OCI-LY3 (cell line): ENCODE measurements at regions not wholly inside any gene's neighbourhood (a gene's known extent, or its start where the extent isn't known, plus 50 kb on each side); places are given as distances from the start of the nearest gene placed in this dataset.

Source experiments
- H2AFZ ChIP-seq: fragments of 200-600, 300-600 bp; shearing (Covaris generic); 2 replicates; pipeline ENCODE4 v1.6.0; 2014; ENCODE audit warnings: antibody characterized with exemption, low read depth, low read length
- H3K27ac ChIP-seq: fragments of 200-600, 300-600 bp; sonication (generic); 2 replicates; pipeline ENCODE4 v1.5.1; 2014; ENCODE audit warnings: mild to moderate bottlenecking, low read length, moderate library complexity, mixed read lengths
- H3K27me3 ChIP-seq: fragments of 200-600, 300-600 bp; sonication (generic); 2 replicates; pipeline ENCODE4 v1.6.1; 2014; ENCODE audit warnings: low read depth, low read length, mixed read lengths
- H3K36me3 ChIP-seq: fragments of 200-600, 300-600 bp; sonication (generic); replicated peaks from 2 replicates; pipeline ENCODE3; 2014; ENCODE audit warnings: low read depth, low read length, mixed read lengths
- H3K4me1 ChIP-seq: fragments of 300-600, 200-600 bp; sonication (generic); 2 replicates; pipeline ENCODE4 v1.6.1; 2014; ENCODE audit warnings: low read length, mixed read lengths
- H3K4me2 ChIP-seq: fragments of 200-600, 300-600 bp; sonication (generic); 2 replicates; pipeline ENCODE4 v1.6.1; 2014; ENCODE audit warnings: low read length, mixed read lengths
- H3K4me3 ChIP-seq: fragments of 300-600, 200-600 bp; sonication (generic); 2 replicates; pipeline ENCODE4 v1.5.1; 2014; ENCODE audit warnings: antibody characterized with exemption, mild to moderate bottlenecking, low read length, moderate library complexity
- H3K79me2 ChIP-seq: fragments of 300-600, 200-600 bp; shearing (Covaris generic); 2 replicates; pipeline ENCODE4 v1.6.1; 2014; ENCODE audit warnings: mild to moderate bottlenecking, low read length, mixed read lengths
- H3K9ac ChIP-seq: fragments of 300-600, 200-600 bp; shearing (Covaris generic); 2 replicates; pipeline ENCODE4 v1.6.0; 2014; ENCODE audit warnings: mild to moderate bottlenecking, low read length, moderate library complexity
- H3K9me3 ChIP-seq: fragments of 200-600, 300-600 bp; shearing (Covaris generic); 2 replicates; pipeline ENCODE4 v1.6.1; 2014; ENCODE audit warnings: low read length, mixed read lengths; ENCODE audit not compliant: insufficient read depth
- H4K20me1 ChIP-seq: fragments of 200-600, 300-600 bp; sonication (generic); 2 replicates; pipeline ENCODE4 v1.6.1; 2016; ENCODE audit warnings: low read length, mixed read lengths; ENCODE audit not compliant: insufficient read depth
- EZH2phosphoT487 ChIP-seq: fragments of 200-600 bp; shearing (Covaris generic); IDR thresholded peaks from 2 replicates; pipeline ENCODE4 v1.6.1; 2018; ENCODE audit warnings: antibody characterized with exemption, mixed run types, low read depth
- TF ChIP-seq, protein P1 (sequence below): fragments of 200-600, 300-600 bp; sonication (generic); IDR thresholded peaks from 2 replicates; pipeline ENCODE4 v1.5.1; 2014; ENCODE audit warnings: antibody characterized with exemption, low read length, low read depth

GRCh38 chr18:60503199-60503598, 130.6 kb upstream of the MC4R start:
- no peak for TF ChIP-seq EZH2phosphoT487
- TF ChIP-seq, protein P1, sequence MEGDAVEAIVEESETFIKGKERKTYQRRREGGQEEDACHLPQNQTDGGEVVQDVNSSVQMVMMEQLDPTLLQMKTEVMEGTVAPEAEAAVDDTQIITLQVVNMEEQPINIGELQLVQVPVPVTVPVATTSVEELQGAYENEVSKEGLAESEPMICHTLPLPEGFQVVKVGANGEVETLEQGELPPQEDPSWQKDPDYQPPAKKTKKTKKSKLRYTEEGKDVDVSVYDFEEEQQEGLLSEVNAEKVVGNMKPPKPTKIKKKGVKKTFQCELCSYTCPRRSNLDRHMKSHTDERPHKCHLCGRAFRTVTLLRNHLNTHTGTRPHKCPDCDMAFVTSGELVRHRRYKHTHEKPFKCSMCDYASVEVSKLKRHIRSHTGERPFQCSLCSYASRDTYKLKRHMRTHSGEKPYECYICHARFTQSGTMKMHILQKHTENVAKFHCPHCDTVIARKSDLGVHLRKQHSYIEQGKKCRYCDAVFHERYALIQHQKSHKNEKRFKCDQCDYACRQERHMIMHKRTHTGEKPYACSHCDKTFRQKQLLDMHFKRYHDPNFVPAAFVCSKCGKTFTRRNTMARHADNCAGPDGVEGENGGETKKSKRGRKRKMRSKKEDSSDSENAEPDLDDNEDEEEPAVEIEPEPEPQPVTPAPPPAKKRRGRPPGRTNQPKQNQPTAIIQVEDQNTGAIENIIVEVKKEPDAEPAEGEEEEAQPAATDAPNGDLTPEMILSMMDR: no peak
- H3K4me3 ChIP-seq: no peak overlapping the region

DNA sequence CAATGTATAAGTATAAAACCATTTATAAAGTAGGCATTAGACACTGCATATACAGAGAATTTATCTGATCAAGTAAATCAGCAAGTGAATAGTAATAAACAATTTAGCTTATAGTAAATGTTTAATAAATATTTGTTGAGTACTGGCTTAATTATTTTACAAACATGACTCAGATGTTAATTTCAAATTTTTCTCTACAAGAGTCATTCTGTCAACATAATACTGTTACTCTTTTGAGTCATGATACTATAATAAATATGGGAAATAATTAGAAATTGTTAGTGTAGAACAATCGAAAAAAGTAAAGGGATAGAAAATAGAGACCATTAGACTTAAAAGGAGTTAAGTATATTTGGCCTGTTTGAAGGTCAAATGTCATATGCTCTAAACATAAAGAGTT, 133.6 kb upstream of the MC4R start:
- H3K27me3 ChIP-seq: no peaks in the 10 kb centered on the region
- no peaks in the 10 kb centered on the region for H3K79me2 ChIP-seq
- no peak overlapping the region for H3K4me2 ChIP-seq
- no peak overlapping the region for H2AFZ ChIP-seq
- no peaks in the 10 kb centered on the region for H3K36me3 ChIP-seq
- TF ChIP-seq, protein P1: no peak
- no peak for TF ChIP-seq EZH2phosphoT487
- H4K20me1 ChIP-seq: no peaks in the 10 kb centered on the region
- no peak overlapping the region for H3K9ac ChIP-seq
- no peaks in the 10 kb centered on the region for H3K9me3 ChIP-seq
- no peak overlapping the region for H3K27ac ChIP-seq
- no peak overlapping the region for H3K4me3 ChIP-seq
- no peaks in the 10 kb centered on the region for H3K4me1 ChIP-seq

More at GRCh38 chr18:60503199-60503598, 130.6 kb upstream of the MC4R start:
- no peaks in the 10 kb centered on the region for H3K9me3 ChIP-seq
- H3K9ac ChIP-seq: no peak overlapping the region
- no peaks in the 10 kb centered on the region for H3K36me3 ChIP-seq
- no peak overlapping the region for H2AFZ ChIP-seq
- H3K27me3 ChIP-seq: no peaks in the 10 kb centered on the region
- H3K27ac ChIP-seq: no peak overlapping the region
- H3K4me2 ChIP-seq: no peak overlapping the region
- H3K79me2 ChIP-seq: no peaks in the 10 kb centered on the region
- H3K4me1 ChIP-seq: no peaks in the 10 kb centered on the region
- H4K20me1 ChIP-seq: no peaks in the 10 kb centered on the region

DNA sequence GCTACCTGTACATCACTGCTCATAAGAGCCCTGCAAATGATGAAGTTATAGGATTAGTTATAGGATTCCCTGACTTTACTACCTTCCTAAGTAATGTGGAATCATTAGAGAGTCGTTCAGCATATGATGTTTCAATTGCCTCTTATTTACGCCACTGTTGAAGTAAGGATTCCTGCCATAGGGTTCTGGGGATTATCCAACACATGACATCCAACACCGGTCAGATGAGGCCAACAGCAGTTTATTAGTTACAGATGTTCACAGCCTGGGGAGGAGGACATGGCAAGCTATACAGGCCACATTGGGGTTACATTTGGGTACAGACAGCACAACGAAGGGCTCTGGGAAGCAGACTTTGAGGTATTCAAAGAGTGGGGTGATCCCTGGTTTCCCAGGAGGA, 134.1 kb upstream of the MC4R start:
- H3K4me2 ChIP-seq: no peak overlapping the region
- H3K36me3 ChIP-seq: no peaks in the 10 kb centered on the region
- H2AFZ ChIP-seq: no peak overlapping the region
- no peaks in the 10 kb centered on the region for H4K20me1 ChIP-seq
- no peaks in the 10 kb centered on the region for H3K27me3 ChIP-seq
- no peaks in the 10 kb centered on the region for H3K9me3 ChIP-seq
- no peak overlapping the region for H3K9ac ChIP-seq
- no peaks in the 10 kb centered on the region for H3K79me2 ChIP-seq
- TF ChIP-seq, protein P1: no peak
- no peak for TF ChIP-seq EZH2phosphoT487
- no peak overlapping the region for H3K27ac ChIP-seq
- H3K4me3 ChIP-seq: no peak overlapping the region
- no peaks in the 10 kb centered on the region for H3K4me1 ChIP-seq

DNA sequence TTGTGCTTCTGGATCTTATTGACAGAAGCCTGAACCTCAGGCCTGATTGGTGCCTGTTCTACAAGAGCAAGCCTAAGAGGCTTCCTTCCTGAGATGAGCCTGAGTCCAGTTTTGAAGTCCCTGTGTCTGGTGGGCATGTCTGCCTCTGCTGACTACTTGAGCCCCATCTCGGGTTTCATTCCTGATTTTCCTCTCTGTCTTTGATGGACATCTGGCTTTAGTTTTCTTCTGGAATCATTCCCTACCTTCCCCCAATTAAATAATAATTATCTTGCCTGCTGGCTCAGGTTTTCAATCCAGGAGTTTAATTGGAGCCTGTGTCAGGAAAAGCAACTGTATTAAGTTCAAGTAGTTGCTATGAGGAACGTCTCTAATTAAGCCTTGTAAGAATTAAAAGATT, 135.5 kb upstream of the MC4R start:
- Histone ChIP-seq H3K4me3 (no peak overlapping the region), H3K9ac (no peak overlapping the region), H3K4me2 (no peak overlapping the region), H3K27ac (no peak overlapping the region), H3K27me3 (no peaks in the 10 kb centered on the region), H3K9me3 (no peaks in the 10 kb centered on the region), H4K20me1 (no peaks in the 10 kb centered on the region), H2AFZ (no peak overlapping the region), H3K79me2 (no peaks in the 10 kb centered on the region), H3K4me1 (no peaks in the 10 kb centered on the region), H3K36me3 (no peaks in the 10 kb centered on the region)
- TF ChIP-seq EZH2phosphoT487: no peak
- TF ChIP-seq, protein P1: no peak
